ENCODE measurements at regions not wholly inside any gene's neighbourhood (a gene's known extent, or its start where the extent isn't known, plus 50 kb on each side); places are given as distances from the start of the nearest gene placed in this dataset.

GRCh38 chr16:73885319-73885718 is 411.3 kb upstream of the PSMD7 start:
- no peak for DNase-seq
- Histone ChIP-seq H3K27me3 (replicated peaks in 1 of 7) (peaks cover 0 to 37% (median 16%) of the 10 kb centered on the region in 7 donors), H3K36me3 (no peaks in the 10 kb centered on the region), H3K4me3 (no peak overlapping the region), H3K9me3 (no peaks in the 10 kb centered on the region), H3K4me1 (no peaks in the 10 kb centered on the region), H3K27ac (no peak overlapping the region)
- intact Hi-C loops (cut with DNase I; ENCODE audit: low total_unique reads): no loop called here
- TF ChIP-seq POLR2AphosphoS5 (IDR thresholded peaks at IDR 0.05) (no peak), POLR2A (IDR thresholded peaks at IDR 0.05) (no peak)
- TF ChIP-seq, protein P1, sequence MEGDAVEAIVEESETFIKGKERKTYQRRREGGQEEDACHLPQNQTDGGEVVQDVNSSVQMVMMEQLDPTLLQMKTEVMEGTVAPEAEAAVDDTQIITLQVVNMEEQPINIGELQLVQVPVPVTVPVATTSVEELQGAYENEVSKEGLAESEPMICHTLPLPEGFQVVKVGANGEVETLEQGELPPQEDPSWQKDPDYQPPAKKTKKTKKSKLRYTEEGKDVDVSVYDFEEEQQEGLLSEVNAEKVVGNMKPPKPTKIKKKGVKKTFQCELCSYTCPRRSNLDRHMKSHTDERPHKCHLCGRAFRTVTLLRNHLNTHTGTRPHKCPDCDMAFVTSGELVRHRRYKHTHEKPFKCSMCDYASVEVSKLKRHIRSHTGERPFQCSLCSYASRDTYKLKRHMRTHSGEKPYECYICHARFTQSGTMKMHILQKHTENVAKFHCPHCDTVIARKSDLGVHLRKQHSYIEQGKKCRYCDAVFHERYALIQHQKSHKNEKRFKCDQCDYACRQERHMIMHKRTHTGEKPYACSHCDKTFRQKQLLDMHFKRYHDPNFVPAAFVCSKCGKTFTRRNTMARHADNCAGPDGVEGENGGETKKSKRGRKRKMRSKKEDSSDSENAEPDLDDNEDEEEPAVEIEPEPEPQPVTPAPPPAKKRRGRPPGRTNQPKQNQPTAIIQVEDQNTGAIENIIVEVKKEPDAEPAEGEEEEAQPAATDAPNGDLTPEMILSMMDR (IDR thresholded peaks at IDR 0.05 in 8 of 11, conservative IDR thresholded peaks at IDR 0.05 in 3 of 11): no peak
- 75 to 81% (median 75%) methylated on average over 4 of the region's 4 CpGs for WGBS, 5 donors

- 84 to 93% (median 90%) methylated on average over 3 of the region's 3 CpGs for WGBS, 5 donors
- H3K4me3 ChIP-seq: no peak overlapping the region
- TF ChIP-seq POLR2A (IDR thresholded peaks at IDR 0.05): no peak
- TF ChIP-seq, protein P1 (IDR thresholded peaks at IDR 0.05 in 8 of 11, conservative IDR thresholded peaks at IDR 0.05 in 3 of 11): no peak
- TF ChIP-seq POLR2AphosphoS5 (IDR thresholded peaks at IDR 0.05): no peak
- no peaks in the 10 kb centered on the region for H3K36me3 ChIP-seq
- H3K27ac ChIP-seq: no peak overlapping the region
- no peak for DNase-seq
- intact Hi-C loops (cut with DNase I; ENCODE audit: low total_unique reads): no loop called here
- no peaks in the 10 kb centered on the region for H3K4me1 ChIP-seq
- H3K9me3 ChIP-seq: no peaks in the 10 kb centered on the region
- H3K27me3 ChIP-seq (replicated peaks in 1 of 7): peaks cover 0 to 25% (median 8%) of the 10 kb centered on the region in 7 donors
These were observed 412.8 kb upstream of the PSMD7 start for GRCh38 chr16:73883841-73884240.

DNA sequence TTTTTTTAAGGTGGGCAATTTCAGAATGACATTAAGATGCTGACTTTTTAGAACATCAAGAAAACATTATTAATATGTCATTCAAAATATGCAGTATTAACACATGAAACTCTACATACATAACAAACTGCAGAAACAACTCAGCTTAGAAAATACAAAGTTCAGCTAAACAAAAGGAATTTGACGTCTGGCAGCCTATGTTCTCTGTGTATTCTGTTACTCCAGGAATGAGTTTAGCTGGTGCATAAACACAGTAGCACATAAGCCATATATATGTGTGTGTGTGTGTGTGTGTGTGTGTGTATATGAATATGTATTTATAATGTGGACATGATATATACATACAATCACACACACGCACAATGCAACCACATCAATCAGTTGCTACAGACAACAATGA is 413.5 kb upstream of the PSMD7 start:
- no peak for DNase-seq
- Histone ChIP-seq H3K4me1 (no peaks in the 10 kb centered on the region), H3K27me3 (replicated peaks in 1 of 7) (peaks cover 0 to 22% (median 5%) of the 10 kb centered on the region in 7 donors), H3K27ac (no peak overlapping the region), H3K36me3 (no peaks in the 10 kb centered on the region), H3K9me3 (no peaks in the 10 kb centered on the region), H3K4me3 (no peak overlapping the region)
- intact Hi-C loops (cut with DNase I; ENCODE audit: low total_unique reads): no loop called here
- 73 to 84% (median 78%) methylated on average over 2 of the region's 2 CpGs for WGBS, 5 donors
- TF ChIP-seq, protein P1 (IDR thresholded peaks at IDR 0.05 in 8 of 11, conservative IDR thresholded peaks at IDR 0.05 in 3 of 11): no peak
- TF ChIP-seq POLR2A (IDR thresholded peaks at IDR 0.05): no peak
- no peak for TF ChIP-seq POLR2AphosphoS5 (IDR thresholded peaks at IDR 0.05)

DNA sequence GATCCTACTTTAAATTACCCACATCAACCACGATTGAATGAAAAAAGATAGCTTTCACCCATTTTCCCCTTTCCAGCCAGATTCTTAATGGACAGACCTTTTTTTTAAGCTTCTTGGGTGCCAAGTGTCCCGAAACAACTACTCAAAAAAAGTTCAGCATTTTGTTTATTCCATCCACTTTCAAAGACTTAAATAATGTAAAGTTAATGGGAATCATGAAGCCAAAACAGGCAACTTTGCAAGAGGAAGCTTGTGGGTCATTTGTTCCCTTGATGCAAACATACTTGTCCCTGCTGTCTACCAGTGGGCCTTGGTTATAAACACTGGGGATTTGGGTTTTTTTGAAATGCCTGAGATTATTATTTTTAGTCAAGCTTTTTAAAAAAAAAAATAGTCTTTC is 414.0 kb upstream of the PSMD7 start:
- no peak overlapping the region for H3K4me3 ChIP-seq
- TF ChIP-seq POLR2A (IDR thresholded peaks at IDR 0.05) (no peak), POLR2AphosphoS5 (IDR thresholded peaks at IDR 0.05) (no peak)
- TF ChIP-seq, protein P1 (IDR thresholded peaks at IDR 0.05 in 8 of 11, conservative IDR thresholded peaks at IDR 0.05 in 3 of 11): no peak
- no peaks in the 10 kb centered on the region for H3K9me3 ChIP-seq
- intact Hi-C loops (cut with DNase I; ENCODE audit: low total_unique reads): no loop called here
- peaks cover 0 to 18% (median under 1%) of the 10 kb centered on the region in 7 donors for H3K27me3 ChIP-seq (replicated peaks in 1 of 7)
- WGBS, 5 donors: 68 to 74% (median 71%) methylated on average over 2 of the region's 2 CpGs
- H3K4me1 ChIP-seq: no peaks in the 10 kb centered on the region
- no peak overlapping the region for H3K27ac ChIP-seq
- no peaks in the 10 kb centered on the region for H3K36me3 ChIP-seq
- no peak for DNase-seq

Measured in spleen (tissue), 11 donors.